ENCODE measurements at regions not wholly inside any gene's neighbourhood (a gene's known extent, or its start where the extent isn't known, plus 50 kb on each side); places are given as distances from the start of the nearest gene placed in this dataset.

- ATAC-seq (ENCODE audit: low FRiP score) (no peak), DNase-seq (ENCODE audit: low spot score) (no peak)
- no peak for TF ChIP-seq CTCF (IDR thresholded peaks at IDR 0.05)
Observed at GRCh38 chr7:25710959-25711358, 441.0 kb upstream of the NFE2L3 start.

- TF ChIP-seq CTCF (IDR thresholded peaks at IDR 0.05), result no peak
- no peak for DNase-seq (ENCODE audit: low spot score)
- no peak for ATAC-seq (ENCODE audit: low FRiP score)
Observed at GRCh38 chr7:25711940-25712339, 440.1 kb upstream of the NFE2L3 start.

- no peak for TF ChIP-seq CTCF (IDR thresholded peaks at IDR 0.05)
- DNase-seq (ENCODE audit: low spot score), result no peak
- ATAC-seq (ENCODE audit: low FRiP score), result no peak
Observed at GRCh38 chr7:25712500-25712899, 439.5 kb upstream of the NFE2L3 start.

GRCh38 chr7:25714013-25714412 lies 438.0 kb upstream of the NFE2L3 start:
- DNase-seq (ENCODE audit: low spot score), result no peak
- no peak for ATAC-seq (ENCODE audit: low FRiP score)
- no peak for TF ChIP-seq CTCF (IDR thresholded peaks at IDR 0.05)

- DNase-seq (ENCODE audit: low spot score) (no peak), ATAC-seq (ENCODE audit: low FRiP score) (no peak)
- no peak for TF ChIP-seq CTCF (IDR thresholded peaks at IDR 0.05)
Observed at GRCh38 chr7:25716421-25716820, 435.6 kb upstream of the NFE2L3 start.

- DNase-seq (ENCODE audit: low spot score) (no peak), ATAC-seq (ENCODE audit: low FRiP score) (no peak)
Observed at GRCh38 chr7:25718596-25718995, 433.4 kb upstream of the NFE2L3 start.

More at GRCh38 chr7:25718596-25718995, 433.4 kb upstream of the NFE2L3 start:
- TF ChIP-seq CTCF (IDR thresholded peaks at IDR 0.05), result no peak
